Gastrocnemius medialis (tissue), 4 donors: ENCODE measurements at regions not wholly inside any gene's neighbourhood (a gene's known extent, or its start where the extent isn't known, plus 50 kb on each side); places are given as distances from the start of the nearest gene placed in this dataset.

Experiments used
- POLR2A ChIP-seq, 2 donors: fragments of 450-650 bp; IDR thresholded peaks; one replicate each; pipeline ENCODE4 v1.6.1; 2017; ENCODE audit warnings: antibody characterized with exemption in 2 of 2, mild to moderate bottlenecking in 2 of 2, moderate library complexity in 2 of 2
- TF ChIP-seq, protein P1 (sequence below), 5 experiments: fragments of 450-650 bp in 3 of 5; fragments of 200-600 bp in 2 of 5; sonication (generic) in 2 of 5; IDR thresholded peaks in 4 of 5; conservative IDR thresholded peaks in 1 of 5; 1 replicate in 4 of 5; 2 replicates in 1 of 5; pipeline ENCODE4 v1.5.1; 2016 to 2019; ENCODE audit warnings: antibody characterized with exemption in 5 of 5, mild to moderate bottlenecking in 3 of 5, moderate library complexity in 3 of 5

DNA sequence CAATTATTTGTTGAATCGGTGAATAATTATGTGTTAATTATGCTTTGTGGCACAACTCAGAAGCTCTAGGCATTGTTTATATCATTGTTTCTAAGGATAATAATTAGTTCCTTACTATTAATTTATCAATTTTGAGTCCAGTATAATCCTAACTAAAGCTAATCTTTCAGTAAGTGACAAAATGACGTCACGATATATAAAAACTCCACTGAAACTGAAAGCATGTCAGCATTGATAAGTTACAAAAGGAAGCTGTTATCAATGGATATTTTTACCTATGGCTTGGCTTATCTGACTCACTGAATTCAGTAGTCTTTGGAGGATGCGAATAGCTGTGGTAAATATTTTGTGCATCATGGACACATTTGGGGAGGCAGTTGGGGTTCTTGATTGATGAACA, 793.1 kb downstream of the NXPH1 start:
- TF ChIP-seq, protein P1, sequence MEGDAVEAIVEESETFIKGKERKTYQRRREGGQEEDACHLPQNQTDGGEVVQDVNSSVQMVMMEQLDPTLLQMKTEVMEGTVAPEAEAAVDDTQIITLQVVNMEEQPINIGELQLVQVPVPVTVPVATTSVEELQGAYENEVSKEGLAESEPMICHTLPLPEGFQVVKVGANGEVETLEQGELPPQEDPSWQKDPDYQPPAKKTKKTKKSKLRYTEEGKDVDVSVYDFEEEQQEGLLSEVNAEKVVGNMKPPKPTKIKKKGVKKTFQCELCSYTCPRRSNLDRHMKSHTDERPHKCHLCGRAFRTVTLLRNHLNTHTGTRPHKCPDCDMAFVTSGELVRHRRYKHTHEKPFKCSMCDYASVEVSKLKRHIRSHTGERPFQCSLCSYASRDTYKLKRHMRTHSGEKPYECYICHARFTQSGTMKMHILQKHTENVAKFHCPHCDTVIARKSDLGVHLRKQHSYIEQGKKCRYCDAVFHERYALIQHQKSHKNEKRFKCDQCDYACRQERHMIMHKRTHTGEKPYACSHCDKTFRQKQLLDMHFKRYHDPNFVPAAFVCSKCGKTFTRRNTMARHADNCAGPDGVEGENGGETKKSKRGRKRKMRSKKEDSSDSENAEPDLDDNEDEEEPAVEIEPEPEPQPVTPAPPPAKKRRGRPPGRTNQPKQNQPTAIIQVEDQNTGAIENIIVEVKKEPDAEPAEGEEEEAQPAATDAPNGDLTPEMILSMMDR (IDR thresholded peaks at IDR 0.05 in 4 of 5, conservative IDR thresholded peaks at IDR 0.05 in 1 of 5), result no peak
- no peak for TF ChIP-seq POLR2A (IDR thresholded peaks at IDR 0.05)
